Mucosa of descending colon (tissue), 3 donors: ENCODE measurements at regions not wholly inside any gene's neighbourhood (a gene's known extent, or its start where the extent isn't known, plus 50 kb on each side); places are given as distances from the start of the nearest gene placed in this dataset.

Experiments
- ATAC-seq: fragments of 200-7000 bp; cut with Tn5 transposase; one replicate; pipeline ENCODE4 v1.9.1; 2020; ENCODE audit warnings: mild to moderate bottlenecking, moderate library complexity
- DNase-seq, 3 donors: peaks; one replicate each; pipeline ENCODE4 v3.0.0-alpha.2; 2020
- H3K36me3 ChIP-seq: fragments of 200-600 bp; one replicate; pipeline ENCODE4 v1.8.0; 2021; ENCODE audit warnings: low read depth, mild to moderate bottlenecking
- H3K4me1 ChIP-seq: fragments of 200-600 bp; one replicate; pipeline ENCODE4 v1.8.0; 2021; ENCODE audit warnings: low read depth, mild to moderate bottlenecking
- H3K4me3 ChIP-seq: fragments of 200-600 bp; one replicate; pipeline ENCODE4 v1.8.0; 2021; ENCODE audit warnings: mild to moderate bottlenecking
- H3K9me3 ChIP-seq: fragments of 200-600 bp; one replicate; pipeline ENCODE4 v1.8.0; 2021; ENCODE audit warnings: mild to moderate bottlenecking
- intact Hi-C, 2 donors: fragments of 100-400 bp; cut with DNase I in 1 of 2; cut with micrococcal nuclease in 1 of 2; formaldehyde crosslinking; loops; one replicate each; pipeline versions ENCODE4 v1.11.0 to v1.11.1; 2022; cut with DNase I, micrococcal nuclease
- TF ChIP-seq, protein P1 (sequence below): fragments of 200-600 bp; IDR thresholded peaks from one replicate; pipeline ENCODE4 v1.8.0; 2022; ENCODE audit warnings: antibody characterized with exemption, mild to moderate bottlenecking
- donor health status: DM: no; HTN: no; CAD: no; lungs with moderate emphysema.
- donor health status: DM: no; HTN: no; CAD: no.
- donor health status: DM: no; HTN: yes; CAD: no.

GRCh38 chr6:113596387-113597230 is 260.5 kb upstream of the MARCKS start:
- intact Hi-C loops = no loop called here
- ATAC-seq (peak; percentile 29), DNase-seq (peak in 1 of 3 donors; percentile 58)
- TF ChIP-seq, protein P1, sequence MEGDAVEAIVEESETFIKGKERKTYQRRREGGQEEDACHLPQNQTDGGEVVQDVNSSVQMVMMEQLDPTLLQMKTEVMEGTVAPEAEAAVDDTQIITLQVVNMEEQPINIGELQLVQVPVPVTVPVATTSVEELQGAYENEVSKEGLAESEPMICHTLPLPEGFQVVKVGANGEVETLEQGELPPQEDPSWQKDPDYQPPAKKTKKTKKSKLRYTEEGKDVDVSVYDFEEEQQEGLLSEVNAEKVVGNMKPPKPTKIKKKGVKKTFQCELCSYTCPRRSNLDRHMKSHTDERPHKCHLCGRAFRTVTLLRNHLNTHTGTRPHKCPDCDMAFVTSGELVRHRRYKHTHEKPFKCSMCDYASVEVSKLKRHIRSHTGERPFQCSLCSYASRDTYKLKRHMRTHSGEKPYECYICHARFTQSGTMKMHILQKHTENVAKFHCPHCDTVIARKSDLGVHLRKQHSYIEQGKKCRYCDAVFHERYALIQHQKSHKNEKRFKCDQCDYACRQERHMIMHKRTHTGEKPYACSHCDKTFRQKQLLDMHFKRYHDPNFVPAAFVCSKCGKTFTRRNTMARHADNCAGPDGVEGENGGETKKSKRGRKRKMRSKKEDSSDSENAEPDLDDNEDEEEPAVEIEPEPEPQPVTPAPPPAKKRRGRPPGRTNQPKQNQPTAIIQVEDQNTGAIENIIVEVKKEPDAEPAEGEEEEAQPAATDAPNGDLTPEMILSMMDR = no peak
- Histone ChIP-seq H3K36me3 (no peaks in the 10 kb centered on the region), H3K4me3 (no peak overlapping the region), H3K9me3 (no peaks in the 10 kb centered on the region), H3K4me1 (peaks cover 11% of the 10 kb centered on the region)

DNA sequence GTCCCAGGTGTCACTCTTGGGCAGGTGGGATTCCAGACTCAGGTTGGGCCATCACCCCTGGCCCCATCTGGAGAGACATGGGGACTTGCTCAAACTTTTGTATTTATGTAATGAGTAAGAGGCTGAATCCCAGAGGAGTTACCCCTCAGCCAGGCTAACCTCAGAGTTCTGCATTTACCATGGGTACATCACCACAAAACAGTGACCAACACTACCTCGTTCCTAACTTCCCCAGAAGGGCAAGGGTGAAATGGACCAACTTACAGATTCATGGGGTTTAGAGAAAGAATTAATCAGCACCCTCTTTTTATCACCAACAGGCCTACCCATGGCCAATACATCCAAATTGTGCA is 259.9 kb upstream of the MARCKS start:
- Histone ChIP-seq H3K9me3 (no peaks in the 10 kb centered on the region), H3K4me3 (no peak overlapping the region), H3K36me3 (no peaks in the 10 kb centered on the region), H3K4me1 (peaks cover 11% of the 10 kb centered on the region)
- TF ChIP-seq, protein P1 = no peak
- DNase-seq (no peak), ATAC-seq (no peak)
- intact Hi-C loops = no loop called here

GRCh38 chr6:113598786-113599185 is 258.4 kb upstream of the MARCKS start:
- ATAC-seq (no peak), DNase-seq (no peak)
- TF ChIP-seq, protein P1 = no peak
- intact Hi-C loops = no loop called here
- no peaks in the 10 kb centered on the region for H3K36me3 ChIP-seq
- peaks cover 11% of the 10 kb centered on the region for H3K4me1 ChIP-seq
- H3K9me3 ChIP-seq = no peaks in the 10 kb centered on the region
- no peak overlapping the region for H3K4me3 ChIP-seq

GRCh38 chr6:113599444-113599843 is 257.7 kb upstream of the MARCKS start:
- Histone ChIP-seq H3K9me3 (no peaks in the 10 kb centered on the region), H3K4me3 (no peak overlapping the region), H3K4me1 (peaks cover 11% of the 10 kb centered on the region), H3K36me3 (no peaks in the 10 kb centered on the region)
- TF ChIP-seq, protein P1 = no peak
- ATAC-seq (no peak), DNase-seq (no peak)
- intact Hi-C loops = no loop called here

- DNase-seq (no peak), ATAC-seq (peak; percentile 46)
- intact Hi-C loops = no loop called here
- TF ChIP-seq, protein P1 = no peak
- H3K36me3 ChIP-seq = no peaks in the 10 kb centered on the region
- H3K4me1 ChIP-seq = peaks cover 11% of the 10 kb centered on the region
- H3K9me3 ChIP-seq = no peaks in the 10 kb centered on the region
- H3K4me3 ChIP-seq = no peak overlapping the region
Observed at GRCh38 chr6:113600551-113601339, 256.4 kb upstream of the MARCKS start.
